GM21786 (cell line): ENCODE measurements at regions not wholly inside any gene's neighbourhood (a gene's known extent, or its start where the extent isn't known, plus 50 kb on each side); places are given as distances from the start of the nearest gene placed in this dataset.
"Not testable (repeated sequence)": the region's sequence is repeated elsewhere in the genome, so short reads cannot be mapped to it uniquely, and the experiment has no call there.

Experiments used
- ATAC-seq: cut with Tn5 transposase; IDR thresholded peaks from one replicate; pipeline ENCODE4 v1.9.1; 2021; ENCODE audit not compliant: unreplicated experiment

DNA sequence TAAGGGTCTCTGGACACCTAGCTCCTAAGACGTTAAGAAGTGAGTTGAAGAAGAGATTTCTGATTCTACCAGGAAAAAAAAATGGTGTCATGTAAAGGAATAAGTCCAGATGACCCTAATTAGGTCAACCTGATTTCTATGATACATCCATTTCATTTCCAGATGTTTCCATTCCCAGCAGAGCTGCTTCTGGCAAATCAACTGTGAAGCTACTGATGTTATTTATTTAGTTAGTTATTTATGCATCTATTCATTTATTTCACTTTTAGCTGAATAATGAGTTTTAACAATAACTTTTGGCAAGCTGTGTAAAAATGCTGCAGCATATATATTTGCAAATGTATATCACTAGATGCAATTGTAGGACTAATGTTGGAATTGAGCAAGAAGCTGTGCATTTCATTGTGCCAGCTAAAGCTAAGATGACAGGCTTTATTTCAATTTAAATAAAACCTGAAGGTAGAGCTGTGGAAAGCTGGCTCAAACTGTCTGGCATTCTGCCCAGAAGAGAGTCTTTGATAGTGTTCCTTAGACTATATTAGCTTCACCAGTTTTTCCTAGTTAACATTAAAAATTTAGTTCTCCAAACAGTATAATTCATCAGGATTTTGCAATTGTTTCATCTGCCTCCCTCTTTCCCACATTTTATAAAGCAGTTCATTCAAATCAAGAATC is 1164.4 kb upstream of the ADGRL4 start:
- no peak for ATAC-seq

DNA sequence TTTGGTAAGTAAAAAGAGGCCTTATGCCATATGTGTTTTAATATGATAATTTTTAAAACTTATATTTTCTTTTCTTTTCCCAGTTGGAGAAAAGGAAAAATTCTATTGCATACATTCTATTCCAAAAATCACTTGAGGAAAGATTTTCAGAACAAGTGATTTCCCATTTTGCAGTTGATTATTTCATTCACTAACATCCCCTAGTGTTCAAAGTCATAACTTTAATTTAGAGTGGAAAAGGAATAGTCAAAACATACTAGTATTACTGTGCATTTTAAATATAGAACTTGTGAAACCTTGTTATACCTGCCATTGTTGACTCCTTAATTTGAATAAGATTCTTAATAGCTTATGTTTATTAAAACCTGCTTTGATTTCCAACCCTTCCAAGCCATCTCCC is 1157.6 kb upstream of the ADGRL4 start:
- no peak for ATAC-seq

GRCh38 chr1:80163686-80164085 is 1157.2 kb upstream of the ADGRL4 start:
- no peak for ATAC-seq

- no peak for ATAC-seq
Measured at GRCh38 chr1:80158771-80159170, 1152.2 kb upstream of the ADGRL4 start.

DNA sequence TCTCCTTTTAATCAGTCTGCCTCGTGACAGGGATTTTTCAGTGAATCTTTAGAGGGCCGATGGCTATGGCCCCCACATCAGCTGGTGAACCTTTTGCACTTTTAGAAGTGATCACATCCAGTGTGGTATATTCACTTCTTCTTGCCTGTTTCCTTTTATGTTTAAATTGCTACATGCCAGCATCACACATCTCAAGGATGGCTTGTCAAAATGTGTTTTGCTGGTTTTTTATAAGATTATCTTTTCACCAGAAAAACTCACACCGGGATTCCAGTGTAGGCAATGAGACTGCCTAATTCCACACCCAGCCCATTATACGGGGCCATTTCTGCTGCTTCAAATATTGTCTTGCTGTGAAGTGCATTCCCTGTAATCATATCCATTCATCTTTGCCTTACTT is 1151.7 kb upstream of the ADGRL4 start:
- no peak for ATAC-seq

DNA sequence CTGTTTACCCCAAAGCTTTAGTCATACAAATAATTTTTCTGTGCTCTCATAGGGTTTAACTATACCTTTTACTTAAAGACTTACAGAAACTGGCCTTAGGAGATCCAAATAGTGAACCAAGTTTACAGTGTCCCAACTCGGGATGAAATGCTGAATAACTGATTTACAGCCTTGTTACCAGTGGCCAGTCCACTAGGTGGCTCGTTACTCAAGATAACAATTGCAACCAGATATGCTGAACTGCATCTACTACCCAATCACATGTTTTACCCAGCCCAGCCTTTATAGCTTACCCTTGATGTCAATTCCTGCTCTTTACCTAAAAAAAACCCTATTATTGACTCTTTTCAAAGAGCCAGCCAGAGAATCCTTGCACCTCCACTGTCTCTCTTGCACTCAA is 1148.8 kb upstream of the ADGRL4 start:
- ATAC-seq = no peak

DNA sequence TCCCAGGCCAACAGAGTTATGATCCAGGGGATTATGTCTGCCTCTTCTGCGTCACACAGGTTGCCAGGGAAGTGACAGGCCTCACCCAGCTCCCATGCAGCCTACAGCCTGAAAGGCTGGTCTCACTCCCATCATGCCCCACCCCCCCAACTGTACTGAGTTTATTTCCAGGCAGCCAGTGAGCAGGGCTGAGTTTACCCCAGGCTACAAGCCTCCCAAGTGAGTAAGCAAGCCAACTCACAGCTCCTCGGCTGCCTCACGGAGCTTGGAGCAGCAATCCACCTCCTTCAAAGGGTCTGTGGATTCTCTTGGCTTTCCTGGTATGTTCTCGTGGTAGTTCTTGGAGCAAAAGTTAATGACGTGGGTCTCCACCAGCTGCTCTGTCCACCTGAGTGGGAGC is 1147.6 kb upstream of the ADGRL4 start:
- ATAC-seq = no peak

GRCh38 chr1:80153762-80154161 is 1147.2 kb upstream of the ADGRL4 start:
- ATAC-seq = no peak

DNA sequence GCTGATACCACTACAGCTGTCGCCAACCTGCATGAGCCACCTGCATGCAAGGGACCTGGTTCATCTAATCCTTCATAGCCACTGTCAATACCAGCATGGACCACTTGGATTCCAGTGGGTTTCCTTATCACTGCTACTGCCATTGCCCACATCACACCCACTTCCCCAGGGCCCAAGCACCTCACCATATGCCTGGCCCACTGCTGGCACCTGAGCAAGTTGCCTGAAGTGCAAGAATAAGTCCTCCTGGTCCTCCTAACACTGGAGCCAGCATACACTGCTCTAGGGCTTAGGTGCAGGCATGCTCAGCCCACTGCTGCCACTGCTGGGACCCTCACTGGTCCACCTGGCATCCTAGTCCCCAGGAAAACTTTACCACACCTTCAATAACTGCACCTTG is 1136.8 kb upstream of the ADGRL4 start:
- no peak for ATAC-seq

DNA sequence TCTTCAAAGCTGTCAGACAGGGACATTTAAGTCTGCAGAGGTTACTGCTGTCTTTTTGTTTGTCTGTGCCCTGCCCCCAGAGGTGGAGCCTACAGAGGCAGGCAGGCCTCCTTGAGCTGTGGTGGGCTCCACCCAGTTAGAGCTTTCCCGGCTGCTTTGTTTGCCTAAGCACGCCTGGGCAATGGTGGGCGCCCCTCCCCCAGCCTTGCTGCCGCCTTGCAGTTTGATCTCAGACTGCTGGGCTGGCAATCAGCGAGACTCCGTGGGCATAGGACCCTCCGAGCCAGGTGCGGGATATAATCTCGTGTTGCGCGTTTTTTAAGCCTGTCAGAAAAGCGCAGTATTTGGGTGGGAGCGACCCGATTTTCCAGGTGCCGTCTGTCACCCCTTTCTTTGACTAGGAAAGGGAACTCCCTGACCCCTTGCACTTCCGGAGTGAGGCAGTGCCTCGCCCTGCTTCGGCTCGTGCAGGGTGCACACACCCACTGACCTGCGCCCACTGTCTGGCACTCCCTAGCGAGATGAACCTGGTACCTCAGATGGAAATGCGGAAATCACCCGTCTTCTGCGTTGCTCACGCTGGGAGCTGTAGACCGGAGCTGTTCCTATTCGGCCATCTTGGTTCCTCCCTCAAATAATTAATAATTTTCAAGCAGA is 1131.5 kb upstream of the ADGRL4 start:
- ATAC-seq = not testable (repeated sequence)

- ATAC-seq = no peak
Measured at GRCh38 chr1:80113168-80114038, 1106.9 kb upstream of the ADGRL4 start.

- no peak for ATAC-seq
Measured at GRCh38 chr1:80101159-80101558, 1094.6 kb upstream of the ADGRL4 start.

- no peak for ATAC-seq
Measured at GRCh38 chr1:80099713-80100112, 1093.2 kb upstream of the ADGRL4 start.

DNA sequence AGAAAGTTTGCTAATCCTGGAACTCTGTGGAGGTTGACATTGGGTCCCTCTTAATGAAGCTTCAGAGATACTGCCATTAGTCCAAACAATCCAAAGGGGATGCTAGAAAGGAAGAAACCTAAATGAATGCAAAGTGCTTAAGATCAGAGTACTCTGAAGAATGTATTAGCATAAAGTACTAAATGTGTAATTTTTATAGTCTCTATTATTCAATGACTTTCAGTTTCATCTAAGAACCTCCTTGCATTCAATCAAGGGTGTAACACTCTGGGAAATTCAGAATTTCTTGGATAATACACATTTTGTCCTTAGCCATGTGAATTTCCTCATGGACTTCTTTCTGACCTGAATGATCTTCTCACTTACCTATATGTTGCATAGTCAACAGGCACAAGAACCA is 1078.5 kb upstream of the ADGRL4 start:
- ATAC-seq = no peak

DNA sequence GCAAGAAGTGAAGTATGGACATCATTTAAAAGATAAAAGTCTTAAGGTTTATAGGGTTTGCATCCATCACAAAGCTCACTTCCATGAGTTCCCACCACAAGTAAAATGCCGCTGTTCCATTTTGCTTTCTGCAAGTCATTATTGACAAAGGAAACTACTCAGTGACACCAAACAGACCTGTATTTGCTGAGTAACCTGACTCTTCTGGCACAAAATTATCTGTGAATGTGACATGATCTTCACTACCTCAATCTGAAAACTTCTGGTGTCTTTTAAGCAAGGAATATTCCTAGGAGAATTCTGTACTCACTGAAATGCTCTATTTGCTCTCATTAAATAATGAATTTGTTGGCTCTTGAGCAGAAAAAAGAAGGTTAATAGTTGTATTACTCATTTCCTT is 1077.4 kb upstream of the ADGRL4 start:
- ATAC-seq = no peak

- no peak for ATAC-seq
Measured at GRCh38 chr1:80076469-80076868, 1069.9 kb upstream of the ADGRL4 start.

DNA sequence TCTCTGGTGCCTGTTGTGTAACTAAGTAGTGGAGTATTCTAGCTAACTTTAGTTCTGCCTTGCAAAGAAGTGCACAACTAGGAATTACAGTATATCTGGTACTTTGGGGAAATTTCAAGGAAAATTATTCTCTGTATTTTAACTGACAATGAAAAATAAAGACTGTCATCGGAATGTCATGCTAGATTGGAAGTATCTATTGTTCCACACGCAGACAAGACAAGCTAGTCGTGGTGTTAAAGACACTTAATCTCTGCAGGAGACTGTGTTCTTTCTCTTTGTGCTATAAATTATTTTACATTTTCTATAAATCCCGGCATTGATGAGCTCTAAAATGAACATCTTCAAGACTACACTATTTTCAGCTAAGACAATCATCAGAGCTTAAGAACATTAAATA is 1068.8 kb upstream of the ADGRL4 start:
- no peak for ATAC-seq

DNA sequence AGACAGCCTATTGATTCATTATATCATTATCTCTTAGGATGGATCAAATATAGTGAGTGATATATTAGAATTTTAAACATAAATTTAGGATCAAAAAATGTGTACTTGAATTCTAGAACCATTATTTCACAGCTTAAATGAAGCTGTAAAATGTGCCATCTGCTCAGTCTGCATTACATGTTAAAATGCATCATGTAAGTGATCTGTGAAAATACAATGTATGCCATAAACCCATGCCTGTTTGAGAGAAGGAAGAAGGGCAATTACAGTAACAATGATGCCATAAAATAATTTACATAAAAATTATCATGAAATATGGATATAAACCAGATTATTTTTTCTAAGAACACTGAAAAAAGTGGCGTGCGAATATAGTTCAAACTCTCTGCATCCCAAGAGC is 1066.0 kb upstream of the ADGRL4 start:
- ATAC-seq = no peak

GRCh38 chr1:80066060-80066459 is 1059.5 kb upstream of the ADGRL4 start:
- no peak for ATAC-seq

- no peak for ATAC-seq
Measured at GRCh38 chr1:80064524-80064923, 1058.0 kb upstream of the ADGRL4 start.

DNA sequence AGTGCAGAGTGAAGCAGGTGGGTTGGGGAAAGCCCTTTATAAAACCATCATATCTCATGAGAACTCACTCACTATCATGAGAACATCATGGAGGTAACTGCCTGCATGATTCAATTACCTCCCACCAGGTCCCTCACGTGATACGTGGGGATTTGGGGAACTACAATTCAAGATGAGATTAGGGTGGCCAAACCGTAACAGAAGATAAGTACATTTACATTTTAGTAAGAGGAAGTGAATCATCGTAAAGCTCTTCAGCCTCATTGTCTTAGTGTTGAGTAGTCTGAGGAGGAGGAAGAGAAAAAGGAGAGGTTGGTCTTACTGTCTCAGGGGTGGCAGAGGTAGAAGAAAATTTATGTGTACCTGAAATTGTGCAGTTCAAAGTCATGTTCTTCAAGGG is 1053.4 kb upstream of the ADGRL4 start:
- ATAC-seq = no peak

- ATAC-seq = no peak
Measured at GRCh38 chr1:80056179-80056578, 1049.6 kb upstream of the ADGRL4 start.
